Astrocyte of the cerebellum (primary cell): ENCODE measurements at regions not wholly inside any gene's neighbourhood (a gene's known extent, or its start where the extent isn't known, plus 50 kb on each side); places are given as distances from the start of the nearest gene placed in this dataset.

Source experiments
- DNase-seq: peaks from one replicate; pipeline ENCODE4 v3.0.0-alpha.2; 2011; ENCODE audit warnings: low read depth
- H3K4me3 ChIP-seq: 2 replicates; pipeline ENCODE4 v1.5.1; 2011; ENCODE audit warnings: mild to moderate bottlenecking, low read depth, low read length, moderate library complexity
- in situ Hi-C: cut with HindIII; loops from 2 replicates; pipeline ENCODE4 v1.10.0; 2017; ENCODE audit warnings: low sequenced_read_pairs
- TF ChIP-seq, protein P1 (sequence below): IDR thresholded peaks from 2 replicates; pipeline ENCODE4 v1.5.1; 2012; ENCODE audit warnings: low read length, low read depth, moderate library complexity, mild to moderate bottlenecking; ENCODE audit errors: missing control alignments

DNA sequence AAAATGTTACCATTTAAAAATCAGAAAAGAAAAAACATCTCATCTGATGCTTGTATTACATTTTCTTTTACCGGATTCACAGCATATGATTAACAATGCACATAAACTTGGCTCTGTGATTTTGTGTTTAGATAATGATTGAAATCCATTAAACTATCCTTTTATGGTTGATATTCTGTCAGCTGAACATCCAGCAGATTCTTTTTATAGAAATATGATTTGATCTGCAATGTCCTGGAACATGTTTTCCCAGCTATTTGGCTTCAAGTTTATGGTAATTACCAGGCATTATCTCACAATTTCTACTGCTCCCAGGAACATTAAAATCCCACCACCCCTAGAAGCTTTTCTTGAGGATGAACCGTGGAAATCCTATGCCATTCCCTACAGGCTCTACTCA is 205.7 kb upstream of the TET2 start:
- TF ChIP-seq, protein P1, sequence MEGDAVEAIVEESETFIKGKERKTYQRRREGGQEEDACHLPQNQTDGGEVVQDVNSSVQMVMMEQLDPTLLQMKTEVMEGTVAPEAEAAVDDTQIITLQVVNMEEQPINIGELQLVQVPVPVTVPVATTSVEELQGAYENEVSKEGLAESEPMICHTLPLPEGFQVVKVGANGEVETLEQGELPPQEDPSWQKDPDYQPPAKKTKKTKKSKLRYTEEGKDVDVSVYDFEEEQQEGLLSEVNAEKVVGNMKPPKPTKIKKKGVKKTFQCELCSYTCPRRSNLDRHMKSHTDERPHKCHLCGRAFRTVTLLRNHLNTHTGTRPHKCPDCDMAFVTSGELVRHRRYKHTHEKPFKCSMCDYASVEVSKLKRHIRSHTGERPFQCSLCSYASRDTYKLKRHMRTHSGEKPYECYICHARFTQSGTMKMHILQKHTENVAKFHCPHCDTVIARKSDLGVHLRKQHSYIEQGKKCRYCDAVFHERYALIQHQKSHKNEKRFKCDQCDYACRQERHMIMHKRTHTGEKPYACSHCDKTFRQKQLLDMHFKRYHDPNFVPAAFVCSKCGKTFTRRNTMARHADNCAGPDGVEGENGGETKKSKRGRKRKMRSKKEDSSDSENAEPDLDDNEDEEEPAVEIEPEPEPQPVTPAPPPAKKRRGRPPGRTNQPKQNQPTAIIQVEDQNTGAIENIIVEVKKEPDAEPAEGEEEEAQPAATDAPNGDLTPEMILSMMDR, result no peak
- in situ Hi-C loops, result no loop called here
- no peak for DNase-seq
- H3K4me3 ChIP-seq, result no peak overlapping the region

DNA sequence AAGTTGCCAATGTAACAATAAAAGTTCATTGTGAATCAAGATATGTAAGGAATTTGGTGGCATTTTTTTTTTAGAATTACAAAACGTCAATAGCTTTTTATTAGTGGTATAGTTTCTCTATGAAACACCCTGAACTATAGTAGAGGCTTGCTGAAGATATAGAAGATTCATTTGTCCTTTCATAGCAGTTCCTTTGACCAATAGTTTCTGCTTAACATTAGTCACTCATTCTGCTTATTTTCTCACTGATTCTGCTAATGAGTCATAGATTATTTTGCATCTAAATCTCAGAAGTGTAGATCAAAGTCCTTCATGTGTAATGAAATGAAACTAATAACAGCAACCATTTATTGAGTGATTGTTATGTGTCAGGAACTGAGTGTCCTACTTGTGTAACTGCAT is 205.0 kb upstream of the TET2 start:
- TF ChIP-seq, protein P1, result no peak
- DNase-seq, result no peak
- in situ Hi-C loops, result no loop called here
- no peak overlapping the region for H3K4me3 ChIP-seq

DNA sequence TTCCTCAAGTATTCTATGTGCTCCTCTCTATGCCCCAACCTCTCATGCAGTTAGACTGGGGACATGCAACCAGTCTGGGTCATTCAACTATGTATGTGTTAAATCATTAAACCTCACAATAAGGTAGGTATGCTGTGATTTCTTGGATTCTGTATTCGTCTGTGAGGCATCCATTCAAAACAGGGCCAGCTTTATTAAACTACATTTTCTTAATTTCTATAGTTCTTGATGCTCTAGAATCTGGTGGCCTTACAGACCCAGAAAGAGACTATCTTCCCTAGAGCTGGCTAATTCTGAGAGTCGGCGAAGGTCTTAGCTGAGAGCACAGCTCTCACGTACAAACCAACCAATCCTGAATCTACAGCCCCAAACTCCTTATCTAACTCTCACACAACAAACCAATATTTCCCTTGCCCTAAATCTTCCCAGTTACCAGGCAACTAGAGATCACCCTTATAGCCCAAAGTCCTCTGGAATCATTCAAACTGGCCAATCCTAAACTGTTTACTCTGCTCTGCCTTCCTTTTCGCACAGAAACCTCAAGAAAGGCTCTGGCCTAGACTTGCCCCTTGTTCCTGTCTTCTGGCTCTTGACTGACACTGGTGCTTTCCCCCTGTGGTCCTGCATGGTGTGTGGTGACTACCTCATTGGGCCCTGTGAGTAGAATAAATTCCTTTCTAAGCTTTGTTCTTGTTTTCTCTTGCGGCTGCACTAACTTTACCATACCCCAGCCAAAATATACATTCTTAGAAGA is 203.5 kb upstream of the TET2 start:
- no peak overlapping the region for H3K4me3 ChIP-seq
- TF ChIP-seq, protein P1, result no peak
- in situ Hi-C loops, result no loop called here
- DNase-seq, result no peak

DNA sequence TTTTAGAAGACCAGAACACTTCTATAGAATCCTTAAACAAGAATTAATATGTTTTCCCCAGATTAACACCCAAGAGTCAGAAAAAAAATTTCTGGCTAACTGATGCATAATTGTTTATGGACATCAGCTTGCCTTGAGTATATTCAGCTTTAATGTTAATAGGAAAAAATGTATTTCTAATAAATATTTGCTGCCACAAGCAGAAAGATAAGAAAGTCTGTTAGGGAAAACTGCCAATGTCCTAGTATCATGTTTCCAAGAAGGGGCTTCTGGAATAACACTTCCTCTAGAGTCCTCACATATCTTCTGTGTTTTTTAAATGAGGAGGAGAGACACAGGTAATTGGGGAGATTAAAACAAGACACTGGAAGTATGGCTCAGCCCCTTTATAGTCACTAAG is 202.1 kb upstream of the TET2 start:
- no peak for DNase-seq
- in situ Hi-C loops, result no loop called here
- TF ChIP-seq, protein P1, result no peak
- H3K4me3 ChIP-seq, result no peak overlapping the region

DNA sequence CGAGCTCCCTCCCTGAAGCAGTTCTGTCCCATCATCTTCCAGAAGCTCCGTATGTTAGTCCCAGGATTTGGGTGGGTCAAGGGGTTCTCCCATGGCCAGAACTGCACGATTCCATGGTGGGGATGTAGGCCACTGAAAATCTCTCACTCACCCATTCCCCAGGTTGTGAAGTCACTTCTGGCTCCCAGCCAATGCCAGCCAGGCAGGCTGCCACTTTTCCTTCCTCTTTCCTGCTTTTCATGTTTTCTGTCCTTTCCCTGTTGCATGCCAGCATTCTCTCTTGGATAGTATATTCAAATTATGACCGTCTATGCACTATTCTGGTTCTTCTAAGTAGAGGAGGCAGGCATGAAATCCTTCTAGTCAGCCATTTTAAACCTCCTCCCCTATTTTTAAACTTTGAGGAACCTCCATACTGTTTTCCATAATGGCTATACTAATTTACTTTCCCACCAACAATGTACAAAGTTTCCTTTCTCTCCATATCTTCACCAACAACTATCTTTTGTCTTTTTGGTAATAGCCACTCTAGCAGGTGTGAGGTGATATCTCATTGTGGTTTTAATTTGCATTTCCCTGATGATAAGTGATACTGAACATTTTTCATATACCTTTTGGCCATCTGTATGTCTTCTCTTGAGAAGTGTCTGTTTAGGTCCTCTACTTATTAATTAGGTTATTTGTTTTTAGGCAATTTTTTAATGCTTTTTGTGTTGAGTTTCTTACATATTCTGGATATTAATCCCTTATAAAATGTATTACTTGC is 182.1 kb upstream of the TET2 start:
- H3K4me3 ChIP-seq, result no peak overlapping the region
- TF ChIP-seq, protein P1, result no peak
- no peak for DNase-seq
- in situ Hi-C loops, result no loop called here

DNA sequence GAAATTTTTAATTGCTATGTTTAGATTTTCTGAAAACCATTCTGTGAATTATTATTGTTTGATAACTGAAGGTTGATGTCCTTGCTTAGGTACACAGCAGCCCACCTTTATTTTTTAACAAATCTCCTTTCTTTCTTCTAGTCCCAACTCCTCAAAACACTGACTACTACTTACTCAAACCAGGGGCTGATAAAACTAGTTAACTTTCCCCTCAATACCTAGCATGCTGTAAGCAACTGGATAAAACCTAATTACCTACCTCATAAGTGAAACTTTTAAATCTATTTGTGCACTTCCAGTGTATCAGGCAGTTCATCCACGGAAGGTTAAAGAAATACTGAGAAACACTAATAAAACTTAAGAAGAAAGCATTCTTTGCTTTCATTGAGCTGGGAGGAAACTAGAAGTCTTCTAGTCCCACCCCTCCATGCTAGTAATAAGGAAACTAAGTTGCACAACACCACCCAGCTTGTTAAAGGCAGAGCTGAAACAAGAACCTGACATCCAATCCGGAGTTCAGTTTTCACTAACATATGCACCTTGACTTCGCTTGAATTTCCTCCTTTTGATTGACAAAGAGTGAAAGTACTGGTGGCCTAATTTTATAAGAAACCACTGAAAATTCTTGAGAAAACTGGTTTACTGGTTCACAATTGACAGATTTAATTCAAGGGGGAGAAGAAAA is 180.2 kb upstream of the TET2 start:
- H3K4me3 ChIP-seq, result no peak overlapping the region
- TF ChIP-seq, protein P1, result no peak
- in situ Hi-C loops, result no loop called here
- no peak for DNase-seq
